Keratinocyte (primary cell): ENCODE measurements at regions not wholly inside any gene's neighbourhood (a gene's known extent, or its start where the extent isn't known, plus 50 kb on each side); places are given as distances from the start of the nearest gene placed in this dataset.

Source experiments
- DNase-seq: peaks from one replicate; pipeline ENCODE4 v3.0.0-alpha.2; 2011; ENCODE audit warnings: low read depth, missing footprints, low spot score
- FAIRE-seq: peaks from 2 replicates; lab custom pipeline; 2011; peaks lifted over from hg19 to GRCh38; lab: Jason Lieb, UNC
- H2AFZ ChIP-seq: 2 replicates; pipeline ENCODE4 v1.6.0; 2012; ENCODE audit warnings: low read length, control low read depth, inconsistent platforms; ENCODE audit not compliant: control insufficient read depth
- H3K27ac ChIP-seq: 2 replicates; pipeline ENCODE4 v1.5.1; 2011; ENCODE audit warnings: low read length; ENCODE audit not compliant: control insufficient read depth, insufficient read depth
- H3K27me3 ChIP-seq: 3 replicates; pipeline ENCODE4 v1.6.0; 2011; ENCODE audit warnings: low read length; ENCODE audit not compliant: control insufficient read depth, insufficient read depth; ENCODE audit errors: extremely low read depth
- H3K36me3 ChIP-seq, 2 experiments: 2 replicates in 1 of 2; 3 replicates in 1 of 2; pipeline ENCODE4 v1.5.1; 2011; ENCODE audit warnings: low read length in 2 of 2, mild to moderate bottlenecking in 1 of 2; ENCODE audit not compliant: control insufficient read depth in 2 of 2, insufficient read depth in 2 of 2; ENCODE audit errors: extremely low read depth in 1 of 2
- H3K4me1 ChIP-seq: 3 replicates; pipeline ENCODE4 v1.5.1; 2011; ENCODE audit warnings: low read length; ENCODE audit not compliant: control insufficient read depth, insufficient read depth; ENCODE audit errors: extremely low read depth
- H3K4me2 ChIP-seq: 3 replicates; pipeline ENCODE4 v1.6.0; 2011; ENCODE audit warnings: low read depth, low read length; ENCODE audit not compliant: control insufficient read depth, insufficient read depth; ENCODE audit errors: extremely low read depth
- H3K4me3 ChIP-seq, 3 experiments: fragments of 200-600 bp in 1 of 3; sonication (generic) in 1 of 3; 2 replicates in 2 of 3; 3 replicates in 1 of 3; pipeline ENCODE4 v1.5.1; 2011 to 2016; ENCODE audit warnings: low read length in 3 of 3, mild to moderate bottlenecking in 3 of 3, control low read depth in 2 of 3, inconsistent platforms in 1 of 3, low read depth in 1 of 3, mixed read lengths in 1 of 3, mixed run types in 1 of 3, moderate library complexity in 1 of 3; ENCODE audit not compliant: control insufficient read depth in 2 of 3, insufficient read depth in 2 of 3; ENCODE audit errors: extremely low read depth in 1 of 3
- H3K79me2 ChIP-seq: 2 replicates; pipeline ENCODE4 v1.6.0; 2012; ENCODE audit warnings: low read length; ENCODE audit not compliant: control insufficient read depth, insufficient read depth
- H3K9ac ChIP-seq: 3 replicates; pipeline ENCODE4 v1.6.0; 2011; ENCODE audit warnings: low read length; ENCODE audit not compliant: control insufficient read depth, insufficient read depth; ENCODE audit errors: extremely low read depth
- H3K9me1 ChIP-seq: 3 replicates; pipeline ENCODE4 v1.6.0; 2011; ENCODE audit warnings: low read length; ENCODE audit not compliant: control insufficient read depth, insufficient read depth; ENCODE audit errors: extremely low read depth
- H3K9me3 ChIP-seq: 2 replicates; pipeline ENCODE4 v1.5.1; 2012; ENCODE audit warnings: low read depth, low read length; ENCODE audit not compliant: control insufficient read depth
- H4K20me1 ChIP-seq: 3 replicates; pipeline ENCODE4 v1.6.0; 2011; ENCODE audit warnings: low read length; ENCODE audit not compliant: control insufficient read depth, insufficient read depth; ENCODE audit errors: extremely low read depth
- EZH2 ChIP-seq: IDR thresholded peaks from one replicate; pipeline ENCODE4 v1.6.1; 2012; ENCODE audit warnings: inconsistent platforms, mild to moderate bottlenecking, low read length, moderate library complexity
- dilution Hi-C: fragments of 300-500 bp; cut with MboI; formaldehyde crosslinking; loops from one replicate; pipeline ENCODE4 v1.7.0; 2020; ENCODE audit warnings: low sequenced_read_pairs; ENCODE audit not compliant: extremely low pct_ligation_motif_present
- small RNA-seq, 3 experiments: library from RNA; depleted of rRNA; stranded (forward); fragments of <200 nt; gene quantifications; one replicate each; pipeline ENCODE3, GENCODE V24; 2012; ENCODE audit warnings: low read depth in 3 of 3, low replicate concordance in 1 of 3; ENCODE audit not compliant: insufficient read length in 3 of 3
- TF ChIP-seq, protein P1 (sequence below), 3 experiments: IDR thresholded peaks in 1 of 3; conservative IDR thresholded peaks in 1 of 3; optimal IDR thresholded peaks in 1 of 3; 2 replicates in 2 of 3; 3 replicates in 1 of 3; pipeline versions ENCODE3 to v1.5.1; 2011; ENCODE audit warnings: low read length in 3 of 3, mild to moderate bottlenecking in 3 of 3, moderate library complexity in 2 of 3, control low read depth in 1 of 3, inconsistent platforms in 1 of 3; ENCODE audit not compliant: insufficient read depth in 2 of 3; ENCODE audit errors: extremely low read depth in 1 of 3

DNA sequence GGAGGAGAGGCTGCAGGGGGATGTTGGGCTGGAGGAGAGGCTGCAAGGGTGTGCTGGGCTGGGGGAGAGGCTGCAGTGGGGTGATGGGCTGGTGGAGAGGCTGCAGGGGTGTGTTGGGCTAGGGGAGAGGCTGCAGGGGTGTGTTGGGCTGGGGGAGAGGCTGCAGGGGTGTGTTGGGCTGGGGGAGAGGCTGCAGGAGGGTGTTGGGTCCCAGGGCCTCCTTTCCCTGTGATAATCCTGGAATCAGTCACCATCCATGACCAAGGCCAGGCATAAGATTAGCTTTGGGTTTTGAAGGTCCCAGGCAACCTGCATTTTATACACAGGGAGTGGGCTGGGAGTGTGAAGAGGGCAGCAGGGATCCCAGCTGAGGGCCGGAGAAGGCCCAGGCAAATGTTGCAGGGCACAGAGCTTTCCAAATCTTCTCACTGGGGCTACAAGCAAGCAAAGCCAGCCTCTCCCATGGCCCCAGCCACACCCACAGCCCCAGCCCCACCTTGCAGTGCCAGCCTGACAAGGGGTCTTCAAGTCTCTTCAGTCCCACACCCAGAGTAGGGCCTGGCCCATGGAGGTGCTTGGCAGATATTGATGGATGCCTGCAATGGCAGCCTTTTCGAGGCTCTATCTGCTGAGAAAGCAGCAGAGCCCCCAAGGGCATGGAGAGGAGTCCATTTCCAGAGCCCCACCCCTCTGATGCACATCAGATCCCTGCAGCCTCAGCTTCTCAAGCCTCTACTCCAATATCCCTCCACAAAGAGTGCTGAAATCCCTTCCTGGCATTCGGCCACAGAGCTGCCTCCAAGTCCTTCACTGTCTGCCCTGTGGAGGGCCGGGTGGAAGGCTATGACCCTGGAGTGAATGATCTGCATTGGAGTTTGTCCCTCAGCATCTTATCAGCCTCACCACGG lies 50.3 kb upstream of the GLI2 start:
- H3K9me1 ChIP-seq, result no peaks in the 10 kb centered on the region
- no peak overlapping the region for H3K4me3 ChIP-seq
- H3K9me3 ChIP-seq, result no peaks in the 10 kb centered on the region
- no peak for DNase-seq
- no peaks in the 10 kb centered on the region for H3K36me3 ChIP-seq
- no peak for TF ChIP-seq EZH2
- TF ChIP-seq, protein P1, sequence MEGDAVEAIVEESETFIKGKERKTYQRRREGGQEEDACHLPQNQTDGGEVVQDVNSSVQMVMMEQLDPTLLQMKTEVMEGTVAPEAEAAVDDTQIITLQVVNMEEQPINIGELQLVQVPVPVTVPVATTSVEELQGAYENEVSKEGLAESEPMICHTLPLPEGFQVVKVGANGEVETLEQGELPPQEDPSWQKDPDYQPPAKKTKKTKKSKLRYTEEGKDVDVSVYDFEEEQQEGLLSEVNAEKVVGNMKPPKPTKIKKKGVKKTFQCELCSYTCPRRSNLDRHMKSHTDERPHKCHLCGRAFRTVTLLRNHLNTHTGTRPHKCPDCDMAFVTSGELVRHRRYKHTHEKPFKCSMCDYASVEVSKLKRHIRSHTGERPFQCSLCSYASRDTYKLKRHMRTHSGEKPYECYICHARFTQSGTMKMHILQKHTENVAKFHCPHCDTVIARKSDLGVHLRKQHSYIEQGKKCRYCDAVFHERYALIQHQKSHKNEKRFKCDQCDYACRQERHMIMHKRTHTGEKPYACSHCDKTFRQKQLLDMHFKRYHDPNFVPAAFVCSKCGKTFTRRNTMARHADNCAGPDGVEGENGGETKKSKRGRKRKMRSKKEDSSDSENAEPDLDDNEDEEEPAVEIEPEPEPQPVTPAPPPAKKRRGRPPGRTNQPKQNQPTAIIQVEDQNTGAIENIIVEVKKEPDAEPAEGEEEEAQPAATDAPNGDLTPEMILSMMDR (optimal IDR thresholded peaks at IDR 0.05 in 1 of 3, IDR thresholded peaks at IDR 0.05 in 1 of 3, conservative IDR thresholded peaks at IDR 0.05 in 1 of 3; ENCODE audit: extremely low read depth in 1 of 3, insufficient read depth in 2 of 3, low read length in 3 of 3), result no peak
- no peak overlapping the region for H2AFZ ChIP-seq
- FAIRE-seq, result no peak
- H3K27me3 ChIP-seq, result peaks cover 5% of the 10 kb centered on the region
- H3K4me1 ChIP-seq, result no peaks in the 10 kb centered on the region
- no peak overlapping the region for H3K27ac ChIP-seq
- dilution Hi-C loops, result no loop called here
- no peak overlapping the region for H3K4me2 ChIP-seq
- H4K20me1 ChIP-seq, result no peaks in the 10 kb centered on the region
- no peaks in the 10 kb centered on the region for H3K79me2 ChIP-seq
- no peak overlapping the region for H3K9ac ChIP-seq

Small RNA genes lying in the stretch of these regions (small RNA-seq; reads per million reads assigned to genes)
- gene RF00019, result 0 reads per million in 3 experiments
